Stimulated activated naive CD8-positive, alpha-beta T cell treated with anti-CD3 and anti-CD28 coated beads, Interleukin-15, amount 100 ng/mL, for 72 hours (primary cell): ENCODE measurements at regions not wholly inside any gene's neighbourhood (a gene's known extent, or its start where the extent isn't known, plus 50 kb on each side); places are given as distances from the start of the nearest gene placed in this dataset.

Experiments
- ATAC-seq: fragments of 150-1000 bp; cut with Tn5 transposase; 2 replicates; pipeline ENCODE4 v1.10.0; 2021; ENCODE audit warnings: mild to moderate bottlenecking, moderate library complexity
- DNase-seq, 2 donors: peaks; one replicate each; pipeline ENCODE4 v3.0.0; 2021 to 2022
- H3K27ac Mint-ChIP-seq, 2 donors: one replicate each; pipeline ENCODE4 v1.8.0; 2022; ENCODE audit warnings: mild to moderate bottlenecking in 2 of 2, mixed read lengths in 2 of 2, moderate library complexity in 2 of 2
- H3K27me3 Mint-ChIP-seq: one replicate; pipeline ENCODE4 v1.8.0; 2022; ENCODE audit warnings: mixed read lengths
- H3K4me1 Mint-ChIP-seq: one replicate; pipeline ENCODE4 v1.8.0; 2022; ENCODE audit warnings: mild to moderate bottlenecking, mixed read lengths
- H3K4me3 Mint-ChIP-seq, 2 donors: one replicate each; pipeline ENCODE4 v1.8.0; 2022; ENCODE audit warnings: mild to moderate bottlenecking in 2 of 2, mixed read lengths in 2 of 2, moderate library complexity in 1 of 2
- H3K9me3 Mint-ChIP-seq, 2 donors: one replicate each; pipeline ENCODE4 v1.8.0; 2022; ENCODE audit warnings: mixed read lengths in 2 of 2

DNA sequence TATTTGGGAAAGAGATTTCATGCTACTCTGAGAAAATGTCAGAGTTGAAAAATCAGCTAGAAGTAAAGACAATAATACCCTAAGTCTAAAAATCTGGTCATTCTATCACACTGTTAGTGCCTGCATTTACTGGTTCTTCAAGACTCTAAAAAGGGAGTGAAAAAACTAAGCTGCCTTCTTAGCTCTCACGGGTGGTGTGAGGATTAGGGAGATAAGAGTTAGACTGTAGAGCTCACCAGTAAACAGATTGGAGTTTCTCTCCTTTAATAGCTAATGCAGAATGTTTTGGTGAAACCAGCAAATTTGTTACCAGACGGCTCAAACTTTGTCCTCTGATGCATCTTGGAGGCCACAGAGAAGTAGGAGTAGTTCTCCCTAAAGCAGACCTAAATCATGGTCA lies 135.0 kb upstream of the OTX2 start:
- peaks cover 0 to 14% of the 10 kb centered on the region in 2 donors for H3K9me3 Mint-ChIP-seq
- DNase-seq (no peak), ATAC-seq (no peak)
- H3K4me1 Mint-ChIP-seq = no peaks in the 10 kb centered on the region
- no peak overlapping the region for H3K4me3 Mint-ChIP-seq
- peaks cover 23% of the 10 kb centered on the region for H3K27me3 Mint-ChIP-seq
- no peak overlapping the region for H3K27ac Mint-ChIP-seq

DNA sequence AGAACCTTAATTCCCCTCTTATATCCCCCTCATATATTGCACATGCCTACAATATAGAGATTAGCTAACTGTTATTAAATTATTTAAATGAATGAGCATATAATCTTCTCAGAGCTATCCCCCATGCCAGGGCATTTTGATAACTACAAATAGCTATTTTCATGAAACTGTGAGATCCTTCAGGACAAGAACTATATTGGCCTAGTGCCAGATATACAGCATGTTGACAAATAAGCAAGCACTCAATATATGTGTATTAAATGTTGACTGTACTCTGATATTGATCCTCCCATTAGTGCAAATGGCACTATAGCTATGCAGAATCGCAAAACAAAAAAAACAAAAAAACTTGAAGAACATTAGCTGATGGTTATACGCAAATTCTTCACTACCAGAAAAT lies 134.1 kb upstream of the OTX2 start:
- no peak for ATAC-seq
- Mint-ChIP-seq H3K4me1 (no peaks in the 10 kb centered on the region), H3K9me3 (peaks cover 4 to 21% of the 10 kb centered on the region in 2 donors), H3K4me3 (no peak overlapping the region), H3K27ac (no peak overlapping the region), H3K27me3 (peaks cover 23% of the 10 kb centered on the region)
- DNase-seq = no peak

DNA sequence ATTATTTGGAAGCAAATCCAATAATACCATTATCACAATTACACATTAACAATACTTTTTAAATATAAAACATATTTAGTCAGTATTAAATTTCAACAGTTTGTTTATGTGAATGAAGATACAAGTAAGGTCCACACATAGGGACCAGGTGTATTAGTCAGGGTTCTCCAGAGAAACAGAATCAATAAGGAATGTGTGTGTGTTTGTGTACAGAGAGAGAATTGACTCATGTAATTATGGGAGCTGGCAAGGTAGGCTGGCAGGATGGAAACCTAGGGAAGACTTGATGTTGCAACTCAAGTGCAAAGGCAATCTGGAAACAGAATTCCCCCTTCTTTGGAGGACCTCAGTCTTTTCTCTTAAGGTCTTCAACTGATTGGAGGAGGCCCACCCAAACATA lies 123.2 kb upstream of the OTX2 start:
- Mint-ChIP-seq H3K4me3 (no peak overlapping the region), H3K9me3 (peaks cover 0 to 4% of the 10 kb centered on the region in 2 donors), H3K27ac (no peak overlapping the region), H3K27me3 (no peaks in the 10 kb centered on the region), H3K4me1 (no peaks in the 10 kb centered on the region)
- ATAC-seq (no peak), DNase-seq (no peak)

DNA sequence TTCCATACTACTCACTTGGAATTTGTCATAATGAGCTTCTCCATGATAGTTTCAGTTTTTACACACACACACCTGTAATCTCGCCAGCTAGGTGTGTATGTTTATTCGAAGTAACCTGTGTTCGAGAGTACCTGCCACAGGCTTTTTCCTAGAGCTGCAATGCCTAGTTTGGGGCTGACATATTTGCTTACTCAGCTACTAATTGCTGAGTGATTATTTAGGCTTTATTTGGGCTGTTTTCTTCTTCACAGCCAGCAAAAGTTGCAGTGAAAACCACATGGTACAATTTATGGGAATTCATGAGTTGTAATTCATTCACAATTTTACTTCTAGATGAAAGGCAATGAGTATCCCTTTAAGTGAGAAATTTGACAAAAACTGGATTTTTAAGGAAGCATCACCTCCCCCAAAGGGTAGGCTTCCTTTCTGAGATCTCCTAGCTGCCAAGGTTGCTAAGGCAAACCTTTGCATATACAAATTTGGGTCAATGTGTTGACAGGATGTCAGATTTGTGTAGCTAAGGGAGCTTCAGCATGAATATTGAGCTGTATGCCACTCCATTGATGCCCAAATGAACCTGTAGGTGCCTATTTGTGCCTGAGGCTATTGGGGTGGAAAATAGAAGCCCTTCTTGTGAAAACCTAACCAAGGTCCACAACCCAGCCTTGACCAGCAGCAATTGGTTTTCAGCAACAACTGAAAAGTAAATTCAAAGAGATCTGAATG lies 108.7 kb upstream of the OTX2 start:
- H3K27me3 Mint-ChIP-seq = peaks cover 2% of the 10 kb centered on the region
- ATAC-seq (no peak), DNase-seq (no peak)
- H3K4me3 Mint-ChIP-seq = no peak overlapping the region
- H3K4me1 Mint-ChIP-seq = no peaks in the 10 kb centered on the region
- H3K9me3 Mint-ChIP-seq = peaks cover 4 to 15% of the 10 kb centered on the region in 2 donors
- no peak overlapping the region for H3K27ac Mint-ChIP-seq

DNA sequence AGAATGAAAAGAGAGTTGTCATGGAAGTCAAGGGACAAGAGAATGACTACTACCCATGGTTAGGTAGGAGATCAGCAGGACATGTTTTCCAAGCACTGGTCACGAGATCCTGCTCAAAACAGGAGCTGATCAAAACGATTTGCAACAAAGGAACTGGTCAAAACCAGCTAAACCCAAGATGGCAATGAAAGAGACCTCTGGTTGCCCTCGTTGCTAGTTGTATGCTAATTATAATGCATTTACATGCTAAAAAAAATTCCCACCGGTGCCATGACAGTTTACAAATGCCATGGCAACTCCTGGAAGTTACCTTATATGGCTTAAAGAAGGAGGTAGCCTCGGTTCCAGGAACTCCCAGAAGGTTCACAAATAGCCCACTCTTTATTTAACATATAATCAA lies 95.0 kb upstream of the OTX2 start:
- H3K27ac Mint-ChIP-seq = no peak overlapping the region
- no peak for DNase-seq
- ATAC-seq = no peak
- peaks cover 8% of the 10 kb centered on the region for H3K27me3 Mint-ChIP-seq
- no peaks in the 10 kb centered on the region for H3K4me1 Mint-ChIP-seq
- no peak overlapping the region for H3K4me3 Mint-ChIP-seq
- peaks cover 0 to 11% of the 10 kb centered on the region in 2 donors for H3K9me3 Mint-ChIP-seq

DNA sequence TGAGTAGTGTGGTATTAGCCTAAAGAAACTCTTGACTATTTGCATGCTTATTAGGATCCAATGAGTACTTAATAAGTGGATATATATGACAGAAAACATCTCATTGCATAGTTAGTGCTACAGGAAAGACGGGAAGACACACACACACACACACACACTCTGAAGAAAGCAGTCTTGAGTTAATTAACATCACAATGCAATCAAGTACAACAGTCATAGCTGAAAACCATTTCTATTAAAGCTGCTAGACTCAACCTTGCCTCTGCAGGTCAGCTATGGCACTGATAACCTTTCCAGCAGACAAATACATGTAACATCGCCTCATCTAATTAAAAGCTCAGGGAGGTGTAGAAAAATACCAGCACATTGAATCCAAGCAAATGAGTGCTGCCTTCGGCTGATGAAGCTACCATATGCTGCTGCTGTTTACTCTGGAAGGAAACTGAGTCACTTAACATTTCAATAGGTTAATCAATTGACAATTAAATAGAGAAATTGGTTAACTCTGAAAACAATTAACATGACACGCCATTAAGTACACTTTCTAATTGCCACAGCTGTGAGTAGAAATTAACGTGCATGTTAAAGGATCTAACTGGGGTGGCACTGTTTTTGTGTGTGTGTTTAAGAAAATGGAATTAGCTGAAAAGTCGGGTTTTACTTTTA lies 93.2 kb upstream of the OTX2 start:
- Mint-ChIP-seq H3K27ac (no peak overlapping the region), H3K9me3 (peaks cover 0 to 11% of the 10 kb centered on the region in 2 donors), H3K4me3 (no peak overlapping the region), H3K27me3 (peaks cover 8% of the 10 kb centered on the region), H3K4me1 (no peaks in the 10 kb centered on the region)
- DNase-seq (no peak), ATAC-seq (no peak)

GRCh38 chr14:56902385-56902784 lies 92.1 kb upstream of the OTX2 start:
- ATAC-seq = no peak
- Mint-ChIP-seq H3K9me3 (peaks cover 0 to 11% of the 10 kb centered on the region in 2 donors), H3K27me3 (peaks cover 8% of the 10 kb centered on the region), H3K4me1 (no peaks in the 10 kb centered on the region), H3K27ac (no peak overlapping the region), H3K4me3 (no peak overlapping the region)
- no peak for DNase-seq

DNA sequence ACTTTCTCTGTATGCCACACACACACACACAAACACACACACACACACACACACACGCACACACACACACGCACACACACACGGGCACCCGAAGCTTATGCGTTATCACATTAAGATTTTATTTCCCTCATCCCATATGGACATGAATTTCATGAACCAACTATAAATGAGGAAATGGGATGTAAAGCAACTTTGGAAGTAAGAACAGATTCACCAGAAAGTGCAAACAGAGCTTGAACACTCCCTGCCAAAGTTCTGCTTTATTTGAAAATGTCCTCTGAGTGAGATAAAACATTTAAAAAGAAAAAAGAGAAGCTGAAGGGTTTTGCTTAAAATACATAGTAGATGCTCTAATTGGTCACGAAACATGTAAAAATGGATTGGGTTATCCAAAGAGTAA lies 90.4 kb upstream of the OTX2 start:
- ATAC-seq = no peak
- Mint-ChIP-seq H3K27me3 (peaks cover 14% of the 10 kb centered on the region), H3K4me1 (no peaks in the 10 kb centered on the region), H3K4me3 (no peak overlapping the region), H3K9me3 (peaks cover 0 to 9% of the 10 kb centered on the region in 2 donors), H3K27ac (no peak overlapping the region)
- no peak for DNase-seq

GRCh38 chr14:56899829-56900228 lies 89.5 kb upstream of the OTX2 start:
- ATAC-seq = no peak
- Mint-ChIP-seq H3K4me3 (no peak overlapping the region), H3K9me3 (peaks cover 0 to 4% of the 10 kb centered on the region in 2 donors), H3K27ac (no peak overlapping the region), H3K4me1 (no peaks in the 10 kb centered on the region), H3K27me3 (peaks cover 23% of the 10 kb centered on the region)
- DNase-seq = no peak

DNA sequence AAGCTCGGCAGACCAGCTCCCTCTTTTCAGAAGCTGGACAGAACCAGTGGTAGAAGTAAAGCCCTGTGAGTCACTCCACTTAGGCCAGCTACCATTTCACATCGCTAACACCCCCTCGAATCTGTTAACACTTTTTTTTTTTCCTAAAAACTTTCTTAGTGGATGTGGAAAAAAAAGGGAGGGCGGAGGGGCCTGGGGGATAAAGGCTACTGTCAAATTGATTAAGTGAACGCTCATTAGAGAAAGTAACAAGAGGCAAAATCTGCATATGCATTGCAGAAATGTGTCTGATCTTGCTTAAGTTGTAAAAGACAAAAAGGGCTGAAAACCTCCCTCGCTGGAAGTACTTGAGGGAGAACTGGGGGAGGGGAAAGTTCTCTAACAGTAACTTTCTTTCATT lies 86.6 kb upstream of the OTX2 start:
- Mint-ChIP-seq H3K4me1 (no peaks in the 10 kb centered on the region), H3K27me3 (peaks cover 36% of the 10 kb centered on the region), H3K9me3 (peaks cover 0 to 4% of the 10 kb centered on the region in 2 donors), H3K27ac (no peak overlapping the region), H3K4me3 (no peak overlapping the region)
- DNase-seq (no peak), ATAC-seq (no peak)

DNA sequence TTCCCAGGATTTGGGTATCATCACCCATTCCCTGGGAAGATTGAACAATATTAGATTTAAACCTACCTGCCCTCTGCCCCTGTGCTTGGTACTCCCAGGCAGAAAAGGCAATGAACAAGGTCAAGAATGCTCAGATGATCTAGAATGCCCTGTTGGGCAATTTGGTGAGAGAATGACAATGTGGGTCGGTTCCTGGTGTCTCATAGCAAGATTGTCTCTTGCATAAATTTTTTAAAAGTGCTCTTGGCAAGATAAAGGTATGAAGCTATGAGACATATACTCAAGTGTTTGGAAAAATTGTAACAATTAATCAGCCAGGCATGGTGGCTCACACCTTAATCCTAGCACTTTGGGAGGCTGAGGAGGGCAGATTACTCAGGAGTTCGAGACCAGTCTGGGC lies 86.0 kb upstream of the OTX2 start:
- Mint-ChIP-seq H3K9me3 (peaks cover 0 to 4% of the 10 kb centered on the region in 2 donors), H3K4me3 (no peak overlapping the region), H3K4me1 (no peaks in the 10 kb centered on the region), H3K27me3 (peaks cover 36% of the 10 kb centered on the region), H3K27ac (no peak overlapping the region)
- ATAC-seq (no peak), DNase-seq (no peak)

DNA sequence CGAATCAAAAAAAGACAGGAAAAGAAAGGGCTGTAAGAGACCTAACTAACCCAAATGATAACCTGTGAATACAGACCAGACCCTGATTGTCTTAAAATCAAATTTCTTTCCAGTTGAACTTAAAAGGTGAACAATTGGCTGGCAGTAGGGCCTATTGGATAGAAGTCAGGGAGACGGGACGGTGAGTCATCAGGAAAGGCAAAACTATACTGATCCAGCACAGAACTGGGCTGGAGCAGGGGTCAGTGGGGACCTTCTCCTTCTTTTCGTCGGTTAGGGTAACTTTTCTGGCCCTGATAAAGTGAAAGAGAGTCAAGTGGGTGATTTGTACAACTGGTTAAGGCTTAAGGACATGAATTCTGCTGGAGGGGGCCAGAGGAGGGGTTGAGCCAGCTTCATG lies 84.9 kb upstream of the OTX2 start:
- ATAC-seq = no peak
- H3K9me3 Mint-ChIP-seq = peaks cover 0 to 4% of the 10 kb centered on the region in 2 donors
- no peak overlapping the region for H3K4me3 Mint-ChIP-seq
- no peak overlapping the region for H3K27ac Mint-ChIP-seq
- no peaks in the 10 kb centered on the region for H3K4me1 Mint-ChIP-seq
- no peak for DNase-seq
- H3K27me3 Mint-ChIP-seq = peaks cover 36% of the 10 kb centered on the region

DNA sequence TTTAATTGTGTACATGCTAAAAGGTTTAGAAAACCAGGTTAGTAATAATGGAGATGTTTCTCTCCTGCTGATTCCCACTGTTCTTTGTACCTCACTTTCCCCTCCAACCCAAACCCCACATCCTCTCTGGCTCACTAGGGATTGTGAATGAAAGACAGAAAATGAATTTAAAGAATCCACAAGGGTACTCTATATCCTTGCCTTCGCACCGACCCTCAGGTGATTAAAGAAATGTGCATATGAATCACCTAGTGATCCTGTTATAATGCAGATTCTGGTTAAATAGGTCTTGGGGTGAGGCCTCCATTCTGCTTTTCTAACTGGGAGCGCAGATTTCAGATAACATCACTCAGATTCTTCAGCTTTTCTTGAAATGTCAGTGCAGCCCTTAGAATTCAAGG lies 84.3 kb upstream of the OTX2 start:
- Mint-ChIP-seq H3K9me3 (peaks cover 0 to 4% of the 10 kb centered on the region in 2 donors), H3K27ac (no peak overlapping the region), H3K27me3 (peaks cover 36% of the 10 kb centered on the region), H3K4me1 (no peaks in the 10 kb centered on the region), H3K4me3 (no peak overlapping the region)
- DNase-seq (no peak), ATAC-seq (no peak)

- H3K9me3 Mint-ChIP-seq = peaks cover 0 to 4% of the 10 kb centered on the region in 2 donors
- H3K27ac Mint-ChIP-seq = peak overlapping the region in 1 of 2 donors; percentile 2
- no peaks in the 10 kb centered on the region for H3K4me1 Mint-ChIP-seq
- no peak overlapping the region for H3K4me3 Mint-ChIP-seq
- no peak for DNase-seq
- peaks cover 48% of the 10 kb centered on the region for H3K27me3 Mint-ChIP-seq
- ATAC-seq = no peak
Observed at GRCh38 chr14:56892959-56893358, 82.7 kb upstream of the OTX2 start.

DNA sequence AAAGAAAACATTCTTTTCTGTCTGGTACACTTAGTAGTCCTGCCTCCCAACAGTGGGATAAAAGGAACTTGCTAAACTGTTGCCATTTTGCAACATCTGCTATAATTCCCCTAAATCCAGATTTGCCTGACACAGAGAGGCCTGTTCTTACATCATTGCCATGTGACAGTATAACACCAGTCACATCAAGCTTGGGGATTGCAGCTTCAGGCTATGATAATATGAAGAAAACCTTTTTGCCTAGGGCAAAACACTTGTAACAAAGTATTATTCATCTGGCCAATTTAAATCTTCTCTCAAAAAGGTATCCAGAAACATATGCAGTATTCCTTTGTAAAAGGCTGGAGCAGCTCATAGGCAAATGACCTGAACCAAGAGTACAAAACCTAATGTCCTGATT lies 80.9 kb upstream of the OTX2 start:
- H3K27me3 Mint-ChIP-seq = peaks cover 55% of the 10 kb centered on the region
- ATAC-seq = no peak
- H3K9me3 Mint-ChIP-seq = peaks cover 0 to 4% of the 10 kb centered on the region in 2 donors
- DNase-seq = no peak
- no peak overlapping the region for H3K4me3 Mint-ChIP-seq
- no peaks in the 10 kb centered on the region for H3K4me1 Mint-ChIP-seq
- H3K27ac Mint-ChIP-seq = no peak overlapping the region

DNA sequence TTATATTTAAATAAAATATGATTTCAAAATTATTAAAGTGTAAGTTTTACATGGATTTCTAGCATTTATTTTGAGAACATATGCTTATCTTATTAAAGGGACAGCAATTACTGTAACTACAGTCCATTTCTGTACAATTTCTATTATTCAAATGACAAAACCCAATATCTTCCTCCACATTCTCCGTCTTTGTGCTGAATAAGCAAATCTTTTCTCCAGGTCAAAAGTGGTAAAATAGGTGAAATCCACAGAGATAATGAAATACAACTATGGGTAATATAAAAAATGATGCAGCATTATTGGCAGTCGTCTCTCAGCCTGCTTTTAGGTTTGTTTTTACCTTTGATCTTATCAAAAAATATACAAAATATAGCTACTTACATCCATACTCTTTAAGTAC lies 79.4 kb upstream of the OTX2 start:
- no peak overlapping the region for H3K4me3 Mint-ChIP-seq
- H3K27me3 Mint-ChIP-seq = peaks cover 40% of the 10 kb centered on the region
- H3K4me1 Mint-ChIP-seq = no peaks in the 10 kb centered on the region
- H3K27ac Mint-ChIP-seq = no peak overlapping the region
- no peaks in the 10 kb centered on the region for H3K9me3 Mint-ChIP-seq
- no peak for DNase-seq
- ATAC-seq = no peak

DNA sequence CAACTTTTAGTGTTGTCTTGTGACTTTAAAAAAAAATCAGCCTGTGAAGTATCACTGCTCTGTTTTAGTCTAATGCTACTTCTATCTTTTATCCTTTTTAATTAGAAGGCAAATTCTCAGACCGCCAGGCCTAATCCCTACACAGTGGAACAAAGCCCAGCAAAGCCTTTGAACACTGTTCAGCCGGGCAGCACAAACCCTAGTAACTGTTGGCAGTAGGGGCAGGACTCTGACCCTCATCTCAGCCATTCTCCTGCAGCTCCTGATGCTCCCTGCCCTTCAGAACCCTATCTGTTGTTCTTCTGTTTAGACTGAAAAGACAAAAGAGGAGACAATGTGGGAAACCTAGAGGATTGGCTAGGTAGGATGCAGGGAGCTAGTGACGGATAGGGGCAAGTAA lies 78.0 kb upstream of the OTX2 start:
- H3K27ac Mint-ChIP-seq = no peak overlapping the region
- no peaks in the 10 kb centered on the region for H3K4me1 Mint-ChIP-seq
- ATAC-seq = no peak
- no peaks in the 10 kb centered on the region for H3K9me3 Mint-ChIP-seq
- H3K27me3 Mint-ChIP-seq = peaks cover 41% of the 10 kb centered on the region
- DNase-seq = no peak
- H3K4me3 Mint-ChIP-seq = no peak overlapping the region
